Sigmoid colon (tissue), 6 donors: ENCODE measurements at regions not wholly inside any gene's neighbourhood (a gene's known extent, or its start where the extent isn't known, plus 50 kb on each side); places are given as distances from the start of the nearest gene placed in this dataset.

Source experiments
- DNase-seq: peaks from one replicate; pipeline ENCODE4 v3.0.0-alpha.2; 2019
- H3K27ac ChIP-seq, 4 donors: fragments of 200-600 bp; sonication (generic); one replicate each; pipeline ENCODE4 v1.5.1; 2016 to 2019; ENCODE audit warnings: mild to moderate bottlenecking in 1 of 4
- H3K27me3 ChIP-seq, 3 donors: fragments of 200-600 bp; sonication (generic); one replicate each; pipeline ENCODE4 v1.5.1; 2019; ENCODE audit warnings: mild to moderate bottlenecking in 1 of 3
- H3K36me3 ChIP-seq, 4 donors: fragments of 200-600 bp; sonication (generic); one replicate each; pipeline ENCODE4 v1.5.1; 2016 to 2019
- H3K4me1 ChIP-seq, 4 donors: fragments of 200-600 bp; sonication (generic); one replicate each; pipeline ENCODE4 v1.5.1; 2017 to 2019
- H3K4me3 ChIP-seq, 4 donors: fragments of 200-600 bp; sonication (generic); one replicate each; pipeline ENCODE4 v1.5.1; 2017 to 2019; ENCODE audit warnings: mild to moderate bottlenecking in 2 of 4, moderate library complexity in 1 of 4
- H3K9me3 ChIP-seq, 4 donors: fragments of 200-600 bp in 3 of 4; sonication (generic) in 3 of 4; one replicate each; pipeline versions ENCODE4 v1.5.1 to v1.6.1; 2013 to 2019
- EP300 ChIP-seq, 4 donors: sonication (generic); formaldehyde crosslinking; IDR thresholded peaks; one replicate each; pipeline ENCODE4 v1.6.1; 2017; ENCODE audit warnings: antibody characterized with exemption in 4 of 4
- POLR2A ChIP-seq, 2 donors: fragments of 450-650 bp; IDR thresholded peaks; one replicate each; pipeline ENCODE4 v1.6.1; 2016; ENCODE audit warnings: antibody characterized with exemption in 2 of 2, mild to moderate bottlenecking in 2 of 2, moderate library complexity in 2 of 2
- POLR2AphosphoS5 ChIP-seq, 4 donors: sonication (generic); formaldehyde crosslinking; IDR thresholded peaks; one replicate each; pipeline ENCODE4 v1.6.1; 2017; ENCODE audit warnings: antibody characterized with exemption in 4 of 4
- WGBS, 2 donors: extraction: QIAGEN DNeasy Blood & Tissue Kit; methylation state at CpG; one replicate each; pipeline ENCODE4 v1.1.7; 2013; 5-methylcytosine and 5-hydroxymethylcytosine counted together
- intact Hi-C: fragments of 100-400 bp; cut with DNase I; formaldehyde crosslinking; loops from one replicate; pipeline ENCODE4 v1.15.1; 2023
- TF ChIP-seq, protein P1 (sequence below), 4 experiments: fragments of 450-650 bp in 3 of 4; fragments of 200-600 bp in 1 of 4; IDR thresholded peaks; one replicate each; pipeline ENCODE4 v1.5.1; 2016 to 2019; ENCODE audit warnings: antibody characterized with exemption in 4 of 4, mild to moderate bottlenecking in 3 of 4, moderate library complexity in 2 of 4
- donor health status: healthy with polysubstance abuse.
- donor health status: healthy.

DNA sequence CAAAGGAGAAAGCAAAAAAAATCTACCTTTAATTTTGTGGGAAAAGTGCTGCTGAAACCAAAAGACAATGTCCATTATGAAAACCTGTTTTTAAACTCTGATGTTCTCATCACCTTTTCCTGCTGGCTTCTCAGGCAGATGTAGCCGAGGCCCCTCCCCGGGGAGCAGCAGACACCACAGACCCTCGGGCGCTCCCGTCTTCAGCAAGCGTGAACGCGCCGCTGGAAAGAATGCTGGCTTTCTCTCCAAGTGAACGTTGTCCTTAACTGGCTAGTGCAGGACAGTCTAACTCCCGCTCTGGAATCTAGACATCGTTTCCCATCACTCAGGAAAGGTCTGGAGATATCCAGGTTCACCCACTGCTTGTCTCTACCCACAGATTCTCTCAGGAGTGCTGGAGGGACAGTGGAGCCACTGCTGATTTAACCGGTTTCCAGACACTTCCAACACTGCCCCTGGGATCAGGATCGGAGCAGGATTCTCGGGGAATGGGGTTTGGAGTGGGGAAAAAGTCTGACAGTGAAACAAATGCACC is 211.2 kb downstream of the RBFOX3 start:
- WGBS, 2 donors, result 52 to 56% methylated on average over 15 of the region's 15 CpGs

DNA sequence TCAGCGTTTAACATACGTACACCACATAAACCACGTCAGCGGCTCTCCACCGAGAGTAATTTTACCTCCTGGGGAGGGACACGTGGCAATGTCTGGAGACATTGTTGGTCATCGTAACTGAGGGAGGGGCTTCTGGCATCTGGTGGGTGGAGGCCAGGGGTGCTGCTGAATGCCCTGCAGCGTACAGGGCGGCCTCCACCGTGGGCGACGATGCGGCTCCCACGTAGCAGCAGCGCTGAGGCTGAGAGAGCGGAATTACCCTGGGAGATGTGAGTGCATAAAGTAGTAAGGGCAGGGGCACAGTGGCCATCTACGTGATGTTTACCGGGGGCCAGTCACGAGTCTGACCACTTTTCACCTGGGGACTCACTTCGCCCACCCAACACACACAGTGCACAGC is 212.4 kb downstream of the RBFOX3 start:
- peaks cover 0 to 16% (median 0%) of the 10 kb centered on the region in 3 donors for H3K27me3 ChIP-seq
- H3K36me3 ChIP-seq, result peaks cover 0 to 12% (median 0%) of the 10 kb centered on the region in 4 donors
- H3K9me3 ChIP-seq, result no peaks in the 10 kb centered on the region
- intact Hi-C loops, result no loop called here
- no peak for TF ChIP-seq EP300 (IDR thresholded peaks at IDR 0.05)
- TF ChIP-seq, protein P1, sequence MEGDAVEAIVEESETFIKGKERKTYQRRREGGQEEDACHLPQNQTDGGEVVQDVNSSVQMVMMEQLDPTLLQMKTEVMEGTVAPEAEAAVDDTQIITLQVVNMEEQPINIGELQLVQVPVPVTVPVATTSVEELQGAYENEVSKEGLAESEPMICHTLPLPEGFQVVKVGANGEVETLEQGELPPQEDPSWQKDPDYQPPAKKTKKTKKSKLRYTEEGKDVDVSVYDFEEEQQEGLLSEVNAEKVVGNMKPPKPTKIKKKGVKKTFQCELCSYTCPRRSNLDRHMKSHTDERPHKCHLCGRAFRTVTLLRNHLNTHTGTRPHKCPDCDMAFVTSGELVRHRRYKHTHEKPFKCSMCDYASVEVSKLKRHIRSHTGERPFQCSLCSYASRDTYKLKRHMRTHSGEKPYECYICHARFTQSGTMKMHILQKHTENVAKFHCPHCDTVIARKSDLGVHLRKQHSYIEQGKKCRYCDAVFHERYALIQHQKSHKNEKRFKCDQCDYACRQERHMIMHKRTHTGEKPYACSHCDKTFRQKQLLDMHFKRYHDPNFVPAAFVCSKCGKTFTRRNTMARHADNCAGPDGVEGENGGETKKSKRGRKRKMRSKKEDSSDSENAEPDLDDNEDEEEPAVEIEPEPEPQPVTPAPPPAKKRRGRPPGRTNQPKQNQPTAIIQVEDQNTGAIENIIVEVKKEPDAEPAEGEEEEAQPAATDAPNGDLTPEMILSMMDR (IDR thresholded peaks at IDR 0.05), result no peak
- no peak for TF ChIP-seq POLR2AphosphoS5 (IDR thresholded peaks at IDR 0.05)
- no peak for TF ChIP-seq POLR2A (IDR thresholded peaks at IDR 0.05)
- H3K4me1 ChIP-seq, result peaks cover 0 to 16% (median 9%) of the 10 kb centered on the region in 4 donors
- WGBS, 2 donors, result 82 to 89% methylated on average over 20 of the region's 20 CpGs
- no peak for DNase-seq
- H3K4me3 ChIP-seq, result no peak overlapping the region
- no peak overlapping the region for H3K27ac ChIP-seq

More for the DNA sequence above, 211.2 kb downstream of the RBFOX3 start:
- H3K4me1 ChIP-seq, result peaks cover 0 to 16% (median 9%) of the 10 kb centered on the region in 4 donors
- peaks cover 0 to 16% (median 0%) of the 10 kb centered on the region in 3 donors for H3K27me3 ChIP-seq
- TF ChIP-seq POLR2A (IDR thresholded peaks at IDR 0.05) (no peak), POLR2AphosphoS5 (IDR thresholded peaks at IDR 0.05) (no peak), EP300 (IDR thresholded peaks at IDR 0.05) (no peak)
- TF ChIP-seq, protein P1 (IDR thresholded peaks at IDR 0.05), result no peak
- no peak for DNase-seq
- H3K9me3 ChIP-seq, result no peaks in the 10 kb centered on the region
- no peak overlapping the region for H3K4me3 ChIP-seq
- no peak overlapping the region for H3K27ac ChIP-seq
- intact Hi-C loops, result no loop called here
- H3K36me3 ChIP-seq, result peaks cover 0 to 8% (median 0%) of the 10 kb centered on the region in 4 donors

DNA sequence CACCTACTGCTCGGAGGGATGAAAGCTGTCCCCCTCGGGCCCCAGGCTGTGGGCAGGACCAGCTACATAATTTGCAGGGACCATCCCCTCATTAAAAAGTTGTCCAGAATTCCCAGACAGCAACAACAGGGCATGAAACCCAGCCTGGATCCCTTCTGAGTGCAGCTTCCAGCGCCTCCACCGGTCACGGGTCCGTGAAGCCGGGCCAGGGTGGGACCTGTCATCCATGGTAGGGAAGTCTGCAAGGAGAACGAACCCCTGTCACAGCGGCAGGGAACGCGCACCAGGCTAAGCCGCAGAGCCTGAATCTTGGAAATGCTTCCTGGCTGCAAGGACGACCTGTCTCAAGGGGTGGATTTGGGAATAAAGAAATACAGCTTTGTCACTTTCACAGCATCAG is 214.2 kb downstream of the RBFOX3 start:
- peaks cover 0 to 14% (median 9%) of the 10 kb centered on the region in 4 donors for H3K4me1 ChIP-seq
- TF ChIP-seq POLR2A (IDR thresholded peaks at IDR 0.05) (no peak), POLR2AphosphoS5 (IDR thresholded peaks at IDR 0.05) (no peak), EP300 (IDR thresholded peaks at IDR 0.05) (no peak)
- TF ChIP-seq, protein P1 (IDR thresholded peaks at IDR 0.05), result no peak
- H3K27me3 ChIP-seq, result peaks cover 0 to 16% (median 0%) of the 10 kb centered on the region in 3 donors
- intact Hi-C loops, result no loop called here
- no peak for DNase-seq
- no peak overlapping the region for H3K4me3 ChIP-seq
- H3K27ac ChIP-seq, result no peak overlapping the region
- WGBS, 2 donors, result 74 to 77% methylated on average over 13 of the region's 13 CpGs
- peaks cover 0 to 12% (median 0%) of the 10 kb centered on the region in 4 donors for H3K36me3 ChIP-seq
- H3K9me3 ChIP-seq, result no peaks in the 10 kb centered on the region

- WGBS, 2 donors, result 62 to 79% methylated on average over 13 of the region's 13 CpGs
- intact Hi-C loops, result no loop called here
- peaks cover 0 to 14% (median 0%) of the 10 kb centered on the region in 3 donors for H3K27me3 ChIP-seq
These were observed 215.3 kb downstream of the RBFOX3 start for GRCh38 chr17:79395545-79395944.

More at GRCh38 chr17:79395545-79395944, 215.3 kb downstream of the RBFOX3 start:
- H3K4me1 ChIP-seq, result peaks cover 0 to 3% (median 2%) of the 10 kb centered on the region in 4 donors
- DNase-seq, result no peak
- no peak overlapping the region for H3K27ac ChIP-seq
- no peak for TF ChIP-seq POLR2AphosphoS5 (IDR thresholded peaks at IDR 0.05)
- TF ChIP-seq, protein P1 (IDR thresholded peaks at IDR 0.05), result no peak
- TF ChIP-seq EP300 (IDR thresholded peaks at IDR 0.05), result no peak
- TF ChIP-seq POLR2A (IDR thresholded peaks at IDR 0.05), result no peak
- no peaks in the 10 kb centered on the region for H3K9me3 ChIP-seq
- peaks cover 0 to 12% (median 0%) of the 10 kb centered on the region in 4 donors for H3K36me3 ChIP-seq
- no peak overlapping the region for H3K4me3 ChIP-seq
